Endodermal cell (in vitro differentiated cells): ENCODE measurements at regions not wholly inside any gene's neighbourhood (a gene's known extent, or its start where the extent isn't known, plus 50 kb on each side); places are given as distances from the start of the nearest gene placed in this dataset.

Experiments used
- DNase-seq: peaks from one replicate; pipeline ENCODE4 v3.0.0-alpha.2; 2017
- H3K27ac ChIP-seq: 2 replicates; pipeline ENCODE4 v1.5.1; 2013; ENCODE audit warnings: mild to moderate bottlenecking, low read depth, low read length, moderate library complexity
- H3K27me3 ChIP-seq: 2 replicates; pipeline ENCODE4 v1.6.1; 2013; ENCODE audit warnings: mild to moderate bottlenecking, low read length, moderate library complexity; ENCODE audit not compliant: insufficient read depth, control insufficient read depth, poor library complexity, severe bottlenecking
- H3K36me3 ChIP-seq: 2 replicates; pipeline ENCODE4 v1.7.0; 2013; ENCODE audit warnings: mild to moderate bottlenecking, low read length, moderate library complexity; ENCODE audit not compliant: control insufficient read depth, insufficient read depth
- H3K4me1 ChIP-seq: one replicate; pipeline ENCODE4 v1.7.0; 2013; ENCODE audit warnings: low read length; ENCODE audit not compliant: control insufficient read depth, insufficient read depth
- H3K4me3 ChIP-seq: 2 replicates; pipeline ENCODE4 v1.5.1; 2013; ENCODE audit warnings: mild to moderate bottlenecking, low read length, moderate library complexity
- H3K9ac ChIP-seq: 2 replicates; pipeline ENCODE4 v1.6.1; 2013; ENCODE audit warnings: mild to moderate bottlenecking, low read length, moderate library complexity; ENCODE audit not compliant: poor library complexity, severe bottlenecking; ENCODE audit errors: extremely low read depth
- H3K9me3 ChIP-seq: 2 replicates; pipeline ENCODE4 v1.6.1; 2013; ENCODE audit warnings: mild to moderate bottlenecking, low read length, moderate library complexity; ENCODE audit not compliant: control insufficient read depth
- H3K27ac Mint-ChIP-seq: 2 replicates; pipeline ENCODE4 v1.8.0; 2020; ENCODE audit warnings: mixed read lengths
- H3K27me3 Mint-ChIP-seq: 2 replicates; pipeline ENCODE4 v1.8.0; 2021; ENCODE audit warnings: mild to moderate bottlenecking, mixed read lengths; ENCODE audit not compliant: insufficient read depth
- H3K36me3 Mint-ChIP-seq: 2 replicates; pipeline ENCODE4 v1.8.0; 2020; ENCODE audit warnings: low read depth, mixed read lengths
- H3K4me1 Mint-ChIP-seq: 2 replicates; pipeline ENCODE4 v1.8.0; 2020; ENCODE audit warnings: mixed read lengths
- H3K4me3 Mint-ChIP-seq: 2 replicates; pipeline ENCODE4 v1.8.0; 2020; ENCODE audit warnings: mild to moderate bottlenecking, moderate library complexity, mixed read lengths
- H3K9me3 Mint-ChIP-seq: 2 replicates; pipeline ENCODE4 v1.8.0; 2020; ENCODE audit warnings: mild to moderate bottlenecking, mixed read lengths
- WGBS, 2 experiments: methylation state at CpG; one replicate each; pipeline versions ENCODE4 v1.1.5 to v1.1.7; 2013; ENCODE audit warnings: missing lambda C conversion rate in 2 of 2, mixed read lengths in 1 of 2; ENCODE audit not compliant: insufficient coverage in 1 of 2, insufficient read length in 1 of 2; 5-methylcytosine and 5-hydroxymethylcytosine counted together
- microRNA-seq: library from miRNA; unstranded; fragments of <30 nt; microRNA quantifications from one replicate; pipeline ENCODE4 v1.2.0, GENCODE V29; 2020; ENCODE audit warnings: borderline microRNAs expressed
- TF ChIP-seq, protein P1 (sequence below): fragments of 200-600 bp; sonication (generic); conservative IDR thresholded peaks from 2 replicates; pipeline ENCODE4 v1.5.0; 2021; ENCODE audit warnings: antibody characterized with exemption, mild to moderate bottlenecking

- Mint-ChIP-seq H3K36me3 (no peaks in the 10 kb centered on the region), H3K4me3 (no peak overlapping the region), H3K27ac (no peak overlapping the region), H3K4me1 (no peaks in the 10 kb centered on the region), H3K9me3 (peaks cover 4% of the 10 kb centered on the region), H3K27me3 (no peaks in the 10 kb centered on the region)
- H3K27me3 ChIP-seq, result no peaks in the 10 kb centered on the region
- H3K9me3 ChIP-seq, result peaks cover 10% of the 10 kb centered on the region
- no peaks in the 10 kb centered on the region for H3K36me3 ChIP-seq
- 94% methylated on average over 2 of the region's 2 CpGs; no CpG with 5 or more reads in 1 of the 2 experiments for WGBS, 2 experiments
- no peak overlapping the region for H3K9ac ChIP-seq
- no peaks in the 10 kb centered on the region for H3K4me1 ChIP-seq
- H3K4me3 ChIP-seq, result no peak overlapping the region
- DNase-seq, result no peak
- H3K27ac ChIP-seq, result no peak overlapping the region
- TF ChIP-seq, protein P1, sequence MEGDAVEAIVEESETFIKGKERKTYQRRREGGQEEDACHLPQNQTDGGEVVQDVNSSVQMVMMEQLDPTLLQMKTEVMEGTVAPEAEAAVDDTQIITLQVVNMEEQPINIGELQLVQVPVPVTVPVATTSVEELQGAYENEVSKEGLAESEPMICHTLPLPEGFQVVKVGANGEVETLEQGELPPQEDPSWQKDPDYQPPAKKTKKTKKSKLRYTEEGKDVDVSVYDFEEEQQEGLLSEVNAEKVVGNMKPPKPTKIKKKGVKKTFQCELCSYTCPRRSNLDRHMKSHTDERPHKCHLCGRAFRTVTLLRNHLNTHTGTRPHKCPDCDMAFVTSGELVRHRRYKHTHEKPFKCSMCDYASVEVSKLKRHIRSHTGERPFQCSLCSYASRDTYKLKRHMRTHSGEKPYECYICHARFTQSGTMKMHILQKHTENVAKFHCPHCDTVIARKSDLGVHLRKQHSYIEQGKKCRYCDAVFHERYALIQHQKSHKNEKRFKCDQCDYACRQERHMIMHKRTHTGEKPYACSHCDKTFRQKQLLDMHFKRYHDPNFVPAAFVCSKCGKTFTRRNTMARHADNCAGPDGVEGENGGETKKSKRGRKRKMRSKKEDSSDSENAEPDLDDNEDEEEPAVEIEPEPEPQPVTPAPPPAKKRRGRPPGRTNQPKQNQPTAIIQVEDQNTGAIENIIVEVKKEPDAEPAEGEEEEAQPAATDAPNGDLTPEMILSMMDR, result no peak
These were observed 60.4 kb upstream of the RSPO3 start for GRCh38 chr6:127058027-127058426.

- Histone ChIP-seq H3K9me3 (peaks cover 10% of the 10 kb centered on the region), H3K27me3 (no peaks in the 10 kb centered on the region), H3K9ac (no peak overlapping the region), H3K36me3 (no peaks in the 10 kb centered on the region), H3K27ac (no peak overlapping the region), H3K4me1 (no peaks in the 10 kb centered on the region), H3K4me3 (no peak overlapping the region)
- no peaks in the 10 kb centered on the region for H3K27me3 Mint-ChIP-seq
- H3K9me3 Mint-ChIP-seq, result peaks cover 4% of the 10 kb centered on the region
- WGBS, 2 experiments, result 96 to 100% methylated on average over 2 of the region's 2 CpGs
- H3K27ac Mint-ChIP-seq, result no peak overlapping the region
- no peak overlapping the region for H3K4me3 Mint-ChIP-seq
- H3K4me1 Mint-ChIP-seq, result no peaks in the 10 kb centered on the region
- DNase-seq, result no peak
- TF ChIP-seq, protein P1, result no peak
- H3K36me3 Mint-ChIP-seq, result no peaks in the 10 kb centered on the region
These were observed 59.5 kb upstream of the RSPO3 start for GRCh38 chr6:127058936-127059335.

Small RNA genes in the stretch of these regions (microRNA-seq; reads per million reads assigned to microRNA genes)
- 0.44 reads per million for gene MIR588
